ENCODE measurements at regions not wholly inside any gene's neighbourhood (a gene's known extent, or its start where the extent isn't known, plus 50 kb on each side); places are given as distances from the start of the nearest gene placed in this dataset.

DNA sequence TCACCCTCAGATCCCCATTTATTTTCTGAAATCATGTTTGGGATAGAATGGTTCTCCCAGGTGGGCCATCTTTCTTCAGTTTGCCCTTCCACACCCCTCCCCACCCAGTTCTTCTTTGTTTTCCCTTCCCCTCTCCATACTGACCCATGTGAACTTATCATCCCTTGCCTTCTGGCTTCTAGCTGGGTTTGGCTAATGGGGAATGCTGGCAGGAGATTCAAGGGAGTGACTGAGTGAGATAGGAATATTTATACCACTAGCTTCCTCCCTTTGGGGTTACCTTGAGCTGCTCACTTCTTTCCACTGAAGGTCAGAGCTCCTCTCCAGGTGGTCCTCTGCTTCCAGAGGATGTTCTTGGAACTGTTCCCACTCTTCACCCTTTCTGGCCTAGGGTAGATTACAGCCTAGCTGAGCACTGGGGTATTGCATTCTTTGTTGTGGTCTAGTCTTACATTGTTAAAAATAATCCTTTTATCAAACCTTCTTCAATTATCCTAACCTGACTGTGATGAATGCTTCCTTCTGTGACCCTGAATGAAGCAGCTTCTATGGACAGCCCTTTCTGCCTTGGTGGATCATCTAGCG lies 88.3 kb upstream of the ATP2B1 start:
- H3K4me3 ChIP-seq: no peak overlapping the region
- H3K27me3 ChIP-seq (replicated peaks in 1 of 7): no peaks in the 10 kb centered on the region
- WGBS, 5 donors: 83 to 100% (median 100%) methylated on average over 1 of the region's 1 CpG
- intact Hi-C loops (cut with DNase I; ENCODE audit: low total_unique reads): no loop called here
- H3K27ac ChIP-seq: no peak overlapping the region
- TF ChIP-seq, protein P1, sequence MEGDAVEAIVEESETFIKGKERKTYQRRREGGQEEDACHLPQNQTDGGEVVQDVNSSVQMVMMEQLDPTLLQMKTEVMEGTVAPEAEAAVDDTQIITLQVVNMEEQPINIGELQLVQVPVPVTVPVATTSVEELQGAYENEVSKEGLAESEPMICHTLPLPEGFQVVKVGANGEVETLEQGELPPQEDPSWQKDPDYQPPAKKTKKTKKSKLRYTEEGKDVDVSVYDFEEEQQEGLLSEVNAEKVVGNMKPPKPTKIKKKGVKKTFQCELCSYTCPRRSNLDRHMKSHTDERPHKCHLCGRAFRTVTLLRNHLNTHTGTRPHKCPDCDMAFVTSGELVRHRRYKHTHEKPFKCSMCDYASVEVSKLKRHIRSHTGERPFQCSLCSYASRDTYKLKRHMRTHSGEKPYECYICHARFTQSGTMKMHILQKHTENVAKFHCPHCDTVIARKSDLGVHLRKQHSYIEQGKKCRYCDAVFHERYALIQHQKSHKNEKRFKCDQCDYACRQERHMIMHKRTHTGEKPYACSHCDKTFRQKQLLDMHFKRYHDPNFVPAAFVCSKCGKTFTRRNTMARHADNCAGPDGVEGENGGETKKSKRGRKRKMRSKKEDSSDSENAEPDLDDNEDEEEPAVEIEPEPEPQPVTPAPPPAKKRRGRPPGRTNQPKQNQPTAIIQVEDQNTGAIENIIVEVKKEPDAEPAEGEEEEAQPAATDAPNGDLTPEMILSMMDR (IDR thresholded peaks at IDR 0.05 in 8 of 11, conservative IDR thresholded peaks at IDR 0.05 in 3 of 11): no peak
- TF ChIP-seq POLR2AphosphoS5 (IDR thresholded peaks at IDR 0.05) (no peak), POLR2A (IDR thresholded peaks at IDR 0.05) (no peak)
- no peak for DNase-seq
- peaks cover 0 to 9% (median 5%) of the 10 kb centered on the region in 6 donors for H3K4me1 ChIP-seq
- no peaks in the 10 kb centered on the region for H3K36me3 ChIP-seq
- no peaks in the 10 kb centered on the region for H3K9me3 ChIP-seq

DNA sequence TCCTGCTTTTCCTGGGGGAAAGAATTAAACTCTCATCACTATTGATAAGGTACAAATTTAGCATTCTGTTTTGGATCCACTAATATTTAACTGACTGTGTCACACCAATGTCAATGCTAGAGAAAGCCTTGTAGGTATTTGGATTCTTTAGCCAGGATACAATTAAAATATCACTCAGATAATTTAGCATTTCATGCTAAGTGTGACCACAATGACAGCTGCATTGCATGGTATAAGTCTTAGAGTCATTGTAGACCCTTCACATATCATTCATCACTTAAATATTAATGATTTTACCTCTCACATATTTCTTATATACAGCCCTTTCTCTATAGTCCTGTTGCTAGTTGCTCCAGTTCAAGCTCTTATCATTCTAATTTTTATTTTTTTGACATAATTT lies 85.3 kb upstream of the ATP2B1 start:
- H3K27me3 ChIP-seq (replicated peaks in 1 of 7): no peaks in the 10 kb centered on the region
- no peak for DNase-seq
- H3K4me3 ChIP-seq: no peak overlapping the region
- TF ChIP-seq POLR2A (IDR thresholded peaks at IDR 0.05) (no peak), POLR2AphosphoS5 (IDR thresholded peaks at IDR 0.05) (no peak)
- TF ChIP-seq, protein P1 (IDR thresholded peaks at IDR 0.05 in 8 of 11, conservative IDR thresholded peaks at IDR 0.05 in 3 of 11): no peak
- no peak overlapping the region for H3K27ac ChIP-seq
- H3K9me3 ChIP-seq: no peaks in the 10 kb centered on the region
- intact Hi-C loops (cut with DNase I; ENCODE audit: low total_unique reads): no loop called here
- no peaks in the 10 kb centered on the region for H3K36me3 ChIP-seq
- peaks cover 0 to 17% (median 8%) of the 10 kb centered on the region in 6 donors for H3K4me1 ChIP-seq

- no peak for DNase-seq
- peaks cover 0 to 14% (median 9%) of the 10 kb centered on the region in 8 donors for H3K9me3 ChIP-seq
- H3K36me3 ChIP-seq: no peaks in the 10 kb centered on the region
- intact Hi-C loops (cut with DNase I; ENCODE audit: low total_unique reads): no loop called here
- no peak for TF ChIP-seq POLR2A (IDR thresholded peaks at IDR 0.05)
- TF ChIP-seq POLR2AphosphoS5 (IDR thresholded peaks at IDR 0.05): no peak
- TF ChIP-seq, protein P1 (IDR thresholded peaks at IDR 0.05 in 8 of 11, conservative IDR thresholded peaks at IDR 0.05 in 3 of 11): no peak
- 68 to 84% (median 80%) methylated on average over 2 of the region's 2 CpGs for WGBS, 5 donors
- H3K27ac ChIP-seq: no peak overlapping the region
- no peak overlapping the region for H3K4me3 ChIP-seq
- H3K27me3 ChIP-seq (replicated peaks in 1 of 7): no peaks in the 10 kb centered on the region
- H3K4me1 ChIP-seq: peaks cover 0 to 17% (median 8%) of the 10 kb centered on the region in 6 donors
Measured at GRCh38 chr12:89791286-89791685, 82.6 kb upstream of the ATP2B1 start.

DNA sequence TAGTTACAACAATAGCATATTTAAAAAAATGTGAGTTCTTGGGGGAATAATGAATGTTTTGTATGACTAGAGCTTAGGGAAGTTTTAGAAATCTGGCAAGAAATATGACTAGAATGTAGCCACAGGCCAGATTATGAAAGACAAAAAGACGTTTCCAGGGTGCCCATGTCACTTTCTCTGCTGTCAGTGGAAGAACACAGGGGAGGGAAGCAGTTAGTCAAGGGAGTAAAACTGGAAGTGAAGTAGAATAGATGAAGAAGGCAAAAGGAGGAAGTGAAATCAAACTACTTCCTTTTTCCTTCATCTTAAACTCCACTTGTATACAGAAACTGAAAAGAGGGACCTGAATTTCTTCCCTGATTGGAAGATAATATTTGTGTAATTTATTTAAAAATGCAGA lies 81.2 kb upstream of the ATP2B1 start:
- Histone ChIP-seq H3K9me3 (peaks cover 0 to 28% (median 19%) of the 10 kb centered on the region in 8 donors), H3K27ac (peak overlapping the region in 6 of 8 donors; percentile 25 to 72 (median 59)), H3K4me3 (peak overlapping the region in 1 of 8 donors; percentile 32), H3K27me3 (replicated peaks in 1 of 7) (no peaks in the 10 kb centered on the region), H3K4me1 (peaks cover 0 to 17% (median 8%) of the 10 kb centered on the region in 6 donors), H3K36me3 (no peaks in the 10 kb centered on the region)
- 16 to 24% (median 20%) methylated on average over 1 of the region's 1 CpG for WGBS, 5 donors
- no peak for DNase-seq
- intact Hi-C loops (cut with DNase I; ENCODE audit: low total_unique reads): no loop called here
- no peak for TF ChIP-seq POLR2AphosphoS5 (IDR thresholded peaks at IDR 0.05)

Data from spleen (tissue), 11 donors.